ENCODE measurements at regions not wholly inside any gene's neighbourhood (a gene's known extent, or its start where the extent isn't known, plus 50 kb on each side); places are given as distances from the start of the nearest gene placed in this dataset.
"Not testable (repeated sequence)": the region's sequence is repeated elsewhere in the genome, so short reads cannot be mapped to it uniquely, and the experiment has no call there.

DNA sequence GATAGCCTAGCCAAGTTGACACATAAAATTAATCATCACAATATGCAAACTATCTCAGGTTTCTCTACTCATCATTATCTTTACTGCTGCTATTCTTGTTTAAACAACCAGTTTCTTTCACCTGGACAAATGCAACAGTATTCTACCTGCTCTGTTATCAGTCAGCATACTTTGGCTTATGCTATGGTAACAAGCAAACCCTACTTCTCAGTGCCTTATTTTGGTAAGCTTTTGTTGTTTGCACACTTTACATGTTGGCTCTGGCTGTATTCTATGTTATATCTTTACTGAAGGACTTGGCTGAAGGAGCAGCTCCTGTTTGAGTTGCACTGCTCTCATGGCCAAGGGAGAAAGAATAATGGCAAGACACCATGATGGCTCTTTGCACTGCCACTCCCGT, 463.1 kb downstream of the EPM2A start:
- H3K27me3 ChIP-seq (ENCODE audit: control insufficient read depth, insufficient read depth, low read length): no peaks in the 10 kb centered on the region
- no peaks in the 10 kb centered on the region for H3K4me1 ChIP-seq (ENCODE audit: control insufficient read depth, insufficient read depth, low read length)
- H3K4me3 ChIP-seq (ENCODE audit: low read depth, low read length): no peak overlapping the region
- H3K9me3 ChIP-seq (ENCODE audit: control insufficient read depth, insufficient read depth, low read length): no peaks in the 10 kb centered on the region
- H3K36me3 ChIP-seq (ENCODE audit: control insufficient read depth, insufficient read depth, low read length): no peaks in the 10 kb centered on the region
- no peak overlapping the region for H3K9ac ChIP-seq (ENCODE audit: low read depth, low read length)
- no peak overlapping the region for H3K27ac ChIP-seq (ENCODE audit: low read depth, low read length)

DNA sequence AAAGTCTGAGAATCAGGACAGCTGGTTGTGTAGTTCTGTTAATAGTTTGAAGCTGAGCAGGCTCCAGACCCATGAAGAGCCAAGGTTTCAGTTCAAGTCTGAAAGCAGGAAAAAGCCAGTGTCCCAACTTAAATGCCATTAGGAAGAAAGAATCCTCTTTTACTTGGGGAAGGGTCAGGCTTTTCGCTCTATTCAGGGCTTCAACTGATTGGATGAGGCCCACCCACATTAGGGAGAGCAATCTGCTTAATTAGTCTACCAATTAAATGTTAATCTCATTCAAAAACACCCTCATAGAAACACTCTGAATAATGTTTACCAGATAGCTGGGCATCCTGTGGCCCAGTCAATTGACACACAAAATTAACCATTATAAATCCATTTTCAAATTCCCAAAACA, 462.2 kb downstream of the EPM2A start:
- H3K9ac ChIP-seq (ENCODE audit: low read depth, low read length): no peak overlapping the region
- no peaks in the 10 kb centered on the region for H3K4me1 ChIP-seq (ENCODE audit: control insufficient read depth, insufficient read depth, low read length)
- H3K4me3 ChIP-seq (ENCODE audit: low read depth, low read length): no peak overlapping the region
- H3K36me3 ChIP-seq (ENCODE audit: control insufficient read depth, insufficient read depth, low read length): no peaks in the 10 kb centered on the region
- H3K27ac ChIP-seq (ENCODE audit: low read depth, low read length): no peak overlapping the region
- no peaks in the 10 kb centered on the region for H3K27me3 ChIP-seq (ENCODE audit: control insufficient read depth, insufficient read depth, low read length)
- H3K9me3 ChIP-seq (ENCODE audit: control insufficient read depth, insufficient read depth, low read length): no peaks in the 10 kb centered on the region

DNA sequence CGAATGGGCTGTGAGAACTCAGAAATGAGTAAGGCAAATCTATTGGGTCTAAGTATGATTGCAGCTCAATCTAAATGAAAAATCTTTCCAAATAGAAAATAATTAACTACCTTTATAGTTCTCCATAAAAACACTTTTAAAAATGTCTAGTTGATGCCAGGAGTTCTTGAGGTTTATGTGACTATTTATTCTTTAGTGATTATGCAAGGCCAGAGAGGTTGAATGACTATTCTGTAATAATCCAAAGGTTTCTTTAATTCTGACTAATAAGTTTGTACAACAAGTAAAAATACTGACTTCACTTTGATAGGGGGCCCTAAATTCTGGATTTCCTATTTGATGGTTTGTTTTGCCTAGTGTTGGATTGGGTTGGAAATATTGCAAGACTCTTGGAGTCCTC, 461.2 kb downstream of the EPM2A start:
- H3K36me3 ChIP-seq (ENCODE audit: control insufficient read depth, insufficient read depth, low read length): no peaks in the 10 kb centered on the region
- H3K4me3 ChIP-seq (ENCODE audit: low read depth, low read length): no peak overlapping the region
- H3K4me1 ChIP-seq (ENCODE audit: control insufficient read depth, insufficient read depth, low read length): no peaks in the 10 kb centered on the region
- H3K27ac ChIP-seq (ENCODE audit: low read depth, low read length): no peak overlapping the region
- no peaks in the 10 kb centered on the region for H3K9me3 ChIP-seq (ENCODE audit: control insufficient read depth, insufficient read depth, low read length)
- no peak overlapping the region for H3K9ac ChIP-seq (ENCODE audit: low read depth, low read length)
- no peaks in the 10 kb centered on the region for H3K27me3 ChIP-seq (ENCODE audit: control insufficient read depth, insufficient read depth, low read length)

DNA sequence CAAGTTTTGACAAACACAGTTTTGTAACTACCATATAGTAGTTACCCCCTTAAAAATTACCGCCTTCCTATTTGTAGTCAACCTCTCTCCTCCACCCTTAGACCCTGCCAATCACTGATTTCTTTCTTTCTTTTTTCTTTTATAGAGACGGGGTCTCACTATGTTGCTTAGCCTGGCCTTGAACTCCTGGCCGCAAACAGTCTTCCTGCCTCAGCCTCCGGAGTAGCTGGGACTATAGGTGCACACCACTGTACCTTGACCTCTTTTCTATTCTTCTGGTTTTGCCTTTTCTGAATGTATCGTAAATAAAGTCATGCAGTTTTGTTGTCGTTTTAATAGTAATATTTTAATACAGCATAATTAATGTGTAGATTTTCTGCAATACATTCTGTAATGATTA, 460.3 kb downstream of the EPM2A start:
- Histone ChIP-seq H3K27ac (ENCODE audit: low read depth, low read length) (no peak overlapping the region), H3K4me1 (ENCODE audit: control insufficient read depth, insufficient read depth, low read length) (no peaks in the 10 kb centered on the region), H3K9ac (ENCODE audit: low read depth, low read length) (no peak overlapping the region), H3K4me3 (ENCODE audit: low read depth, low read length) (no peak overlapping the region), H3K9me3 (ENCODE audit: control insufficient read depth, insufficient read depth, low read length) (no peaks in the 10 kb centered on the region), H3K27me3 (ENCODE audit: control insufficient read depth, insufficient read depth, low read length) (no peaks in the 10 kb centered on the region), H3K36me3 (ENCODE audit: control insufficient read depth, insufficient read depth, low read length) (no peaks in the 10 kb centered on the region)

DNA sequence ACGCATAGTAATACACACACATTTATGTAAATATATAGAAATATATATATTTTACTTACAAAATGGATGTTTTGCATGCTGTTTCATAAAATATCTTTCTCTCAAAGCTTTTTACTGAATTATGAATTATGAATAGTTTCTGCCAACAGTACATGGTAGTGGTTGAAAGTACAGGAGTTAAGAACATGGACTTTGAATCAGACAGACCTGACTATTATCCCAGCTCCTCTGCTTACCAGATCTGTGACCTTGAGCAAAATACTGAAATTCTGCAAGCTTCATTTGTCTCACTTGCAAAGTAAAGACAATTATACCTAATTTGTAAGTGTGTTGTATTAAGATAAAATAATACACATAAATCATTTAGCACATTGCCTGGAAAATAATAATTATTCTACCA, 459.5 kb downstream of the EPM2A start:
- H3K9me3 ChIP-seq (ENCODE audit: control insufficient read depth, insufficient read depth, low read length): no peaks in the 10 kb centered on the region
- H3K36me3 ChIP-seq (ENCODE audit: control insufficient read depth, insufficient read depth, low read length): no peaks in the 10 kb centered on the region
- no peaks in the 10 kb centered on the region for H3K27me3 ChIP-seq (ENCODE audit: control insufficient read depth, insufficient read depth, low read length)
- no peak overlapping the region for H3K27ac ChIP-seq (ENCODE audit: low read depth, low read length)
- no peak overlapping the region for H3K4me3 ChIP-seq (ENCODE audit: low read depth, low read length)
- no peaks in the 10 kb centered on the region for H3K4me1 ChIP-seq (ENCODE audit: control insufficient read depth, insufficient read depth, low read length)
- no peak overlapping the region for H3K9ac ChIP-seq (ENCODE audit: low read depth, low read length)

DNA sequence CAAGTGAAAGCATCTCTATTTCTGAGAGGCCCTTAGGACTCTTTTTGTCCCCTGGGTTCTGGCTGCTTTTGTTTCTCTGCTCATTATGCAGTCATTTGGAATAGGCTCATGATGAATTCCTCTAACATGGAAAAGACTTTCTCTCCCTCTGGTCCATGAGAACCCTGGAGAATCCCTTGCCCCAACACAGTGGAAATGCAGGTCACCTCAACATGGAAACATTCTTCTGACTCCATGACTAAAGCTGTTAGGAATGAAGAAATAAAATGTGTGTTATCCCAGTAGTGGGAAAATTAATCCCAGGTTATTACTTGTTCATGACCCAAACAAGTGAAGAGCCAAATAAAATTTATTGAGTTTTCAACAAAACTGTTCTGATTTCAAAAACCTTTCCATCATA, 458.6 kb downstream of the EPM2A start:
- H3K36me3 ChIP-seq (ENCODE audit: control insufficient read depth, insufficient read depth, low read length): no peaks in the 10 kb centered on the region
- no peaks in the 10 kb centered on the region for H3K4me1 ChIP-seq (ENCODE audit: control insufficient read depth, insufficient read depth, low read length)
- no peak overlapping the region for H3K4me3 ChIP-seq (ENCODE audit: low read depth, low read length)
- H3K27me3 ChIP-seq (ENCODE audit: control insufficient read depth, insufficient read depth, low read length): no peaks in the 10 kb centered on the region
- no peak overlapping the region for H3K9ac ChIP-seq (ENCODE audit: low read depth, low read length)
- H3K27ac ChIP-seq (ENCODE audit: low read depth, low read length): no peak overlapping the region
- H3K9me3 ChIP-seq (ENCODE audit: control insufficient read depth, insufficient read depth, low read length): no peaks in the 10 kb centered on the region

DNA sequence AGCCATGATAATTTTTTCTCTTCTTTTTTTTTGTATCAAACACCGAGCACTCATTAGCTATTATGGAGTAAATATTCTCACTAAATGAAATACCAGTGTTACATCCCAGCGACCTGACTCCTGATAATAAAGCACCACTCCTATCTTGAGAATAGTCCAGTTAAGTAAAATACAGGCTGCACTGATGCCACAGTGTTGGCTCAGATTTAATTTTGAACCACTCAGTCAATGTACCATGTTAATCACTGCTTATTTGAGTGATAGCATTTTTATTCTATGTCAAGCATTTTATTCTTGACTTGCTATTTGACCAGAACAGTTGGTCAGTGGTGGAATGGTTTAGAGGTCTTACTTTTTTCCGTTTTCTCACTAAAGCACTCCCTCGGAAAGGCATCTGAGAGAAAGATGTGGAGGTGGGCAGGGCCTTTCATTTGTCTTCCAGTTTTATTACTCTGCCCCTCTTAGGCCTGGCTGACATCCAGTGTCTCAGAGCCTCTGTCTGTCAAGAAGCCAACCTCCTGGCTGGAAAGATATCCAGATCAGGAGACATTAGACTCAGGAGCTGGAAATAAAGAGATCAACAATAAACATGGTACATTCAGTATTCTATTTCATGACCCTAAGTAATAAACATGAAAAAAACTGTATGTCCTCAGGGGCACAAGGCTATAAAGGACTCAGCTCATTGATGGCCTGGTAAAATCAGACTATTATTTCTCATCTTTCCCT, 457.8 kb downstream of the EPM2A start:
- Histone ChIP-seq H3K27me3 (ENCODE audit: control insufficient read depth, insufficient read depth, low read length) (no peaks in the 10 kb centered on the region), H3K4me3 (ENCODE audit: low read depth, low read length) (no peak overlapping the region), H3K9me3 (ENCODE audit: control insufficient read depth, insufficient read depth, low read length) (no peaks in the 10 kb centered on the region), H3K4me1 (ENCODE audit: control insufficient read depth, insufficient read depth, low read length) (no peaks in the 10 kb centered on the region), H3K27ac (ENCODE audit: low read depth, low read length) (no peak overlapping the region), H3K9ac (ENCODE audit: low read depth, low read length) (no peak overlapping the region), H3K36me3 (ENCODE audit: control insufficient read depth, insufficient read depth, low read length) (no peaks in the 10 kb centered on the region)

DNA sequence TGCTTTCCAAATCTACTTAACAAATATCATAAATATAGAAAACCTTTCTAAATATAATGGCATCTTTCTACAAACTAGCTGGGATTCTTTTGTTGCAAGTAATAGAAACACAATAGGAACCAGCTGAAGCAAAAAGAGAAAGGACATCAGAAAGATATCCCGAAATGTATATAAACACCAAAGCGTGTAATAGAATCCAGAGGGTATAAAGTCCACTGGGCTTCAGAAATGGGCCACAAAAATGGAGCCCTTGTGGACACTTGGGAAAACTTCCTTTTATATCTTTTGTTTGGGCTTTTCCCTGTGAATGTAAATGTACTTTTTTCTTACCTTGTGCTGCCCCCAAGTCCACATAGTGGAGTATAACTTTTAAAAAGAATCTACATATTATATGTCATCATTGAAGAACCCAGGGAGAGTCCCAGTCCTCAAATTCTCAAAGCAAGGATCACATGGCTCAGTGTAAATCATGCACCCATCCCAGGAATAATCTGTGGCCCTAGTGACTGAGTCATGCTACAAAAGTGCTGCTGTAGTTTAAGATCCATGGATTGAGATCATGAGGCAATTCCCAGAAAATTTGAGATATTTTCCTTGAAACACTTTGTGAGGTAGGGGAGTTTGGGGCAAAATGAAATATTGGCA, 457.0 kb downstream of the EPM2A start:
- Histone ChIP-seq H3K36me3 (ENCODE audit: control insufficient read depth, insufficient read depth, low read length) (no peaks in the 10 kb centered on the region), H3K4me1 (ENCODE audit: control insufficient read depth, insufficient read depth, low read length) (no peaks in the 10 kb centered on the region), H3K27ac (ENCODE audit: low read depth, low read length) (no peak overlapping the region), H3K4me3 (ENCODE audit: low read depth, low read length) (no peak overlapping the region), H3K9me3 (ENCODE audit: control insufficient read depth, insufficient read depth, low read length) (no peaks in the 10 kb centered on the region), H3K9ac (ENCODE audit: low read depth, low read length) (no peak overlapping the region), H3K27me3 (ENCODE audit: control insufficient read depth, insufficient read depth, low read length) (no peaks in the 10 kb centered on the region)

DNA sequence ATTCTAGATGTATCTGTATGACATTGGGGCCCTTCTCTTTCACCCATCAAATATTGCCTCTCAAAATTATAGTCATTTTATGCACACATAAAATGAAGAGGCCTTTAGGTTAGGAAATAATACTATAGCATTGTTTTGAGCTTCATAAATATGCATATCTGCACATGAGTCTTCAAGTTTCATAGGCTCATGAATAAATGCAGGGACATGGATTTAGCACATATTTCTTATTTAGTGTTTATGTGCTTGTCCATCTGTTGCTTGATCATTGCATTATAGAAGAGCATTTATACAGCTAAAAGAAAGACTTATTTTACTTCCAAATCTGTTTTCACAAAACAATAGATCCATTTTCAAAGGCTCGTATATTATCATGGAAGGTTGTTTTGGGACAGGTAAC, 455.8 kb downstream of the EPM2A start:
- Histone ChIP-seq H3K4me1 (ENCODE audit: control insufficient read depth, insufficient read depth, low read length) (no peaks in the 10 kb centered on the region), H3K27me3 (ENCODE audit: control insufficient read depth, insufficient read depth, low read length) (no peaks in the 10 kb centered on the region), H3K36me3 (ENCODE audit: control insufficient read depth, insufficient read depth, low read length) (no peaks in the 10 kb centered on the region), H3K9me3 (ENCODE audit: control insufficient read depth, insufficient read depth, low read length) (no peaks in the 10 kb centered on the region), H3K4me3 (ENCODE audit: low read depth, low read length) (no peak overlapping the region), H3K9ac (ENCODE audit: low read depth, low read length) (no peak overlapping the region), H3K27ac (ENCODE audit: low read depth, low read length) (no peak overlapping the region)

DNA sequence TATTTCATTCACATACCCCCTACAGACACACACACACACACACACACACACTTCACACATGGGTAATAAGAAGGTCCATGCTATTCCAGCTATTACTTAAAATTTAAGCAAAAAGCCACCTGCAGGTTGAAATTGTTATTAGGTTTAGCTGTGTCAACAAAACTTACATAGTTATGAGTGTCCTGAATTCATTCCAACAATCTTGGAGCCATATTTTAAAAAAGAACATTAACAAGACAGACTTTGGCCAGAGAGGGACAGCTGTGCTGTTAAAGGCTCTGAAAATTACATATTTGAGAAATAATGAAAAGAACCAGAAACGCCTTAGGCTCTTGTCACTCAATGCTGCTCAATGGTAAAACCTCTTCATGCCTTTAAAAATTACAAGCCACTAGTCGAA, 455.3 kb downstream of the EPM2A start:
- H3K27ac ChIP-seq (ENCODE audit: low read depth, low read length): no peak overlapping the region
- H3K4me1 ChIP-seq (ENCODE audit: control insufficient read depth, insufficient read depth, low read length): no peaks in the 10 kb centered on the region
- H3K9ac ChIP-seq (ENCODE audit: low read depth, low read length): no peak overlapping the region
- H3K36me3 ChIP-seq (ENCODE audit: control insufficient read depth, insufficient read depth, low read length): no peaks in the 10 kb centered on the region
- no peaks in the 10 kb centered on the region for H3K27me3 ChIP-seq (ENCODE audit: control insufficient read depth, insufficient read depth, low read length)
- H3K4me3 ChIP-seq (ENCODE audit: low read depth, low read length): no peak overlapping the region
- H3K9me3 ChIP-seq (ENCODE audit: control insufficient read depth, insufficient read depth, low read length): no peaks in the 10 kb centered on the region

DNA sequence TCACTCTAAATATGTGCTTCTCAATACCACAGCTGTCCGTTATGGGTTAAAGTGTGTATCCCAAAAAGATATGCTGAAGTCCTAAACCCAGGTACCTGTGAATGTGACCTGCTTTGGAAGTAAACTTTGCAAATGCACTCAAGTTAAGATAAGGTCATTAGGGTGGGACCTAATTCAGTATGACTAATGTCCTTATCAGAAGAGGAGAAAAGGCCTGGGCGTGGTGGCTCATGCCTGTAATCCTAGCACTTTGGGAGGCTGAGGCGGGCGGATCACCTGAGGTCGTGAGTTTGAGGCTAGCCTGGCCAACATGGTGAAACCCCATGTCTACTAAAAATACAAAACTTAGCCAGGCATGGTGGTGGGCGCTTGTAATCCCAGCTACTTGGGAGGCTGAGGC, 452.1 kb downstream of the EPM2A start:
- not testable (repeated sequence) for H3K9me3 ChIP-seq (ENCODE audit: control insufficient read depth, insufficient read depth, low read length); H3K27me3 ChIP-seq (ENCODE audit: control insufficient read depth, insufficient read depth, low read length); H3K9ac ChIP-seq (ENCODE audit: low read depth, low read length); H3K36me3 ChIP-seq (ENCODE audit: control insufficient read depth, insufficient read depth, low read length); H3K4me1 ChIP-seq (ENCODE audit: control insufficient read depth, insufficient read depth, low read length); H3K4me3 ChIP-seq (ENCODE audit: low read depth, low read length); H3K27ac ChIP-seq (ENCODE audit: low read depth, low read length)

Data from HUES48 (cell line).